ENCODE measurements at regions not wholly inside any gene's neighbourhood (a gene's known extent, or its start where the extent isn't known, plus 50 kb on each side); places are given as distances from the start of the nearest gene placed in this dataset.
"Not testable (repeated sequence)": the region's sequence is repeated elsewhere in the genome, so short reads cannot be mapped to it uniquely, and the experiment has no call there.

DNA sequence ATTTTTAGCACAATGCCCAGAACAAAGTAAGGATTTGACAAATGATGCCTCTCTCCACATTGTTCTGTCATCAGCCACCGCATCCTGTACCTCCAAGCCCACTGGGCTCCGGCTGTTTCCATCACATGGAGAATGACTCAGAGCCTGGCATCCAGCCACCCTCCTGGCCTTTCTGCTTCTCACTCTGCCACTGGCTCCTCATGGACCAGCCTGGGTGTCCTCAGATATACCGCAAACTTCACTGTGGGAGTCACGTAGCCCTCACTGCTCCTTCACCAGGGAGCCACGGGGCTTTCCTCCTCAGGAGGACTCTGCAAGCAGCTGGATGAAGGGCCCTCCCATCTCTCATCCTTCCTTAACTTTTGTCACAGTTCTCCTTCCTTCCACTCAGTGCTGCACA is 943.0 kb downstream of the TUBA3C start:
- not testable (repeated sequence) for DNase-seq (ENCODE audit: low read depth)

- no peak for DNase-seq (ENCODE audit: low read depth)
Observed at GRCh38 chr13:18236528-18236815, 945.2 kb downstream of the TUBA3C start.

DNA sequence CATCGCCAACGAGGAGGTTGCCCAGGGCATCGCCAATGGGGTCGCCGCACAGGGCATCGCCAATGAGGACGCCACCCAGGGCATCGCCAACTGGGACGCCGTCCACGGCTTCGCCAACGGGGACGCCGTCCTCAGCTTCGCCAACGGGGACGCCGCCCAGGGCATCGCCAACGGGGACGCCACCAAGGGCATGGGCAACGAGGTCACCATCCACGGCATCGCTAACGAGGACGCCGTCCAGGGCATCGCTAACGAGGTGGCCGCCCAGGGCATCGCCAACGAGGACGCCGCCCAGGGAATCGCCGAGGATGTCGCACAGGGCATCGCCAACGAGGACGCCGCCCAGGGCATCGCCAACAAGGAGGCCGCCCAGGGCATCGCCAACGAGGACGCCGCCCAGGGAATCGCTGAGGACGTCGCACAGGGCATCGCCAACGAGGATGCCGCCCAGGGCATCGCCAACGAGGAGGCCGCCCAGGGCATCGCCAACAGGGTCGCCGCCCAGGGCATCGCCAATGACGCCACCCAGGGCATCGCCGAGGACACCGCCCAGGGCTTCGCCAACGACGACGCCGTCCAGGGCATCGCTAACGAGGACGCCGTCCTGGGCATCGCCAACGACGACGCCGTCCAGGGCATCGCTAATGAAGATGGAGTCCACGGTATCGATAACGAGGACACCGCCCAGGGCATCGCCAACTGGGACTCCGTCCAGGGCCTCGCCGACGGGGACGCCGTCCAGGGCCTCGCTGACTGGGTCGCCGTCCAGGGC is 945.7 kb downstream of the TUBA3C start:
- no peak for DNase-seq (ENCODE audit: low read depth)

GRCh38 chr13:18235172-18235571 is 946.5 kb downstream of the TUBA3C start:
- no peak for DNase-seq (ENCODE audit: low read depth)

GRCh38 chr13:18234451-18234850 is 947.2 kb downstream of the TUBA3C start:
- not testable (repeated sequence) for DNase-seq (ENCODE audit: low read depth)

- DNase-seq (ENCODE audit: low read depth), result no peak
Observed at GRCh38 chr13:18233783-18234299, 947.8 kb downstream of the TUBA3C start.

DNA sequence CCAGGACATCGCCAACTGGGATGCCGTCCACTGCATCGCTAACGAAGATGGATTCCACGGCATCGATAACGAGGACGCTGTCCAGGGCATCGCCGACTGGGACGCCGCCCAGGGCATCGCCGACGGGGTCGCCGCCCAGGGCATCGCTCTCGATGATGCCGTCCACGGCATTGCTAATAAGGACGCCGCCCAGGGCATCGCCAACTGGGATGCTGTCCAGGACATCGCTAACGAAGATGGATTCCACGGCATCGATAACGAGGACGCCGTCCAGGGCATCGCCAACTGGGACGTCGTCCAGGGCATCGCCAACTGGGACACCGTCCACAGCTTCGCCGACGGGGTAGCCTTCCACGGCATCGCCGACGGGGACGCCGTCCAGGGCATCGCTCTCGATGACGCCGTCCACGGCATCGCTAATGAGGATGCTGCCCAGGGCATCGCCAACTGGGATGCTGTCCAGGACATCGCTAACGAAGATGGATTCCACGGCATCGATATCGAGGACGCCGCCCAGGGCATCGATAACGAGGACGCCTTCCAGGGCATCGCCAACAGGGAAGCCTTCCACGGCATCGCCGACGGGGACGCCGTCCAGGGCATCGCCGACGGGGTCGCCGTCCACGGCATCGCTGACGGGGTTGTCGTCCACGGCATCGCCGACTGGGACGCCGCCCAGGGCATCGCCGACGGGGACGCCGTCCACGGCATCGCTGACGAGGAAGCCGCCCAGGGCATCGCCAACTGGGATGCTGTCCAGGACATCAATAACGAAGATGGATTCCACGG is 948.4 kb downstream of the TUBA3C start:
- DNase-seq (ENCODE audit: low read depth), result no peak

- no peak for DNase-seq (ENCODE audit: low read depth)
Observed at GRCh38 chr13:18232298-18232993, 949.2 kb downstream of the TUBA3C start.

- not testable (repeated sequence) for DNase-seq (ENCODE audit: low read depth)
Observed at GRCh38 chr13:18224411-18224810, 957.2 kb downstream of the TUBA3C start.

GRCh38 chr13:18214689-18215088 is 966.9 kb downstream of the TUBA3C start:
- DNase-seq (ENCODE audit: low read depth), result not testable (repeated sequence)

DNA sequence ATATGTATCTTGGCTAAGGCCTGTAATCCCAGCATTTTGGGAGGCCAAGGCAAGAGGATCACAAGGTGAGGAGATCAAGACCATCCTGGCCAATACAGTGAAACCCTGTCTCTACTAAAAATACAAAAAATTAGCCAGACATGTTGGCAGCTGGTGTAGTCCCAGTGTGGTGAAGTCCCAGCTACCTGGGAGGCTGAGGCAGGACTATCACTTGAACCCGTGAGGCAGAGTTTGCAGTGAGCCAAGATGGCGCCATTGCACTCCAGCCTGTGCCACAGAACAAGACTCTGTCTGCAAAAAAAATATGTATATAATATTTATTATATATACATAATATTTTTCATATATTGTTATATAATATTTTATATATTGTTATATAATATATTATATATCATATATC is 968.1 kb downstream of the TUBA3C start:
- DNase-seq (ENCODE audit: low read depth), result not testable (repeated sequence)

GRCh38 chr13:18212873-18213272 is 968.8 kb downstream of the TUBA3C start:
- DNase-seq (ENCODE audit: low read depth), result peak; percentile 0

GRCh38 chr13:18211752-18212560 is 969.7 kb downstream of the TUBA3C start:
- DNase-seq (ENCODE audit: low read depth), result peak; percentile 0

DNA sequence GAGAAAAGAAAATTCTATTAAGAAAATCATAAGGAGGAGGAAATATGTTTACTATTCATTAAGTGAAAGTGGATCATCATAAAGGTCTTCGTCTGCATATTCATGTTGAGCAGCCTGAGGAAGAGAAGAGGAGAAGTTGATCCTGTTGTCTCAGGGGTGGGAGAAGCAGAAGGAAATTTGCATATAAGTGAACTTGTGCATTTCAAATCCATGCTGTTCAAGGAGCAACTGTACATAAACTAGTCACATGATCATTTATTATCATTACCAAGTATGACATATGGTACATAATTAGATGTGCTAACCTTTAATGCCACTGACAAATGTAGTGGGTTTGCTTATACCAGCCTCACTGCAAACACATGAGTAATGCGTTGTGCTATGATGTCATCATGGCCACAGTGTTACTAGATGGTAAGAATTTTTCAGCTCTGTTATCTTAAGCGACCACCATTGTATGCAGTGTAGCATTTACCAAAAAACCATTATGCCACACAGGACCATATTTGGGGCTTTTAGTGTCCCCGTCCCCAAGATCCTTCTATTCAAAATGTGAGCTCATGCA is 976.9 kb downstream of the TUBA3C start:
- DNase-seq (ENCODE audit: low read depth), result not testable (repeated sequence)

- not testable (repeated sequence) for DNase-seq (ENCODE audit: low read depth)
Observed at GRCh38 chr13:18195365-18195678, 986.3 kb downstream of the TUBA3C start.

- not testable (repeated sequence) for DNase-seq (ENCODE audit: low read depth)
Observed at GRCh38 chr13:18194631-18195364, 986.8 kb downstream of the TUBA3C start.

DNA sequence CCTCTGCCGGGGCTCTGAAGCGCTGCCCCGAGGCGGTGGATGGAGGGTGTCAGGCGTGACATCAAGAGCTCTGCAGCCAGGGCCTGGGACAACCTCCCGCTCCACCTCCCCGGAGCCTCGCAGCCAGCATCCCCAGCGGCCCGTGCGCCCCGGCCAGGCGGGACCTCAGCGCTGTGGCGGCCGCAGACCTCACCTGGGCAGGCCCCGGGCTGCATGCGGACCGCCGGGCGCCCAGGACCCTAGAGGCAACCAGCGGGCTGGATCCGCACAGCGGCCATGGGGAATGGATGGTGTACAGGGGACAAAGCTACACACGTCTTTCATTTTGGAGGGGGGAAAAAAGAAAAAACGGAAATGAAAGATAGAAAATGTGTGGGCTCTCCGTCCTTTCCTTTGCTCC is 987.5 kb downstream of the TUBA3C start:
- DNase-seq (ENCODE audit: low read depth), result not testable (repeated sequence)

Measured in EH (cell line).